ENCODE measurements at regions not wholly inside any gene's neighbourhood (a gene's known extent, or its start where the extent isn't known, plus 50 kb on each side); places are given as distances from the start of the nearest gene placed in this dataset.
"Not testable (repeated sequence)": the region's sequence is repeated elsewhere in the genome, so short reads cannot be mapped to it uniquely, and the experiment has no call there.

DNA sequence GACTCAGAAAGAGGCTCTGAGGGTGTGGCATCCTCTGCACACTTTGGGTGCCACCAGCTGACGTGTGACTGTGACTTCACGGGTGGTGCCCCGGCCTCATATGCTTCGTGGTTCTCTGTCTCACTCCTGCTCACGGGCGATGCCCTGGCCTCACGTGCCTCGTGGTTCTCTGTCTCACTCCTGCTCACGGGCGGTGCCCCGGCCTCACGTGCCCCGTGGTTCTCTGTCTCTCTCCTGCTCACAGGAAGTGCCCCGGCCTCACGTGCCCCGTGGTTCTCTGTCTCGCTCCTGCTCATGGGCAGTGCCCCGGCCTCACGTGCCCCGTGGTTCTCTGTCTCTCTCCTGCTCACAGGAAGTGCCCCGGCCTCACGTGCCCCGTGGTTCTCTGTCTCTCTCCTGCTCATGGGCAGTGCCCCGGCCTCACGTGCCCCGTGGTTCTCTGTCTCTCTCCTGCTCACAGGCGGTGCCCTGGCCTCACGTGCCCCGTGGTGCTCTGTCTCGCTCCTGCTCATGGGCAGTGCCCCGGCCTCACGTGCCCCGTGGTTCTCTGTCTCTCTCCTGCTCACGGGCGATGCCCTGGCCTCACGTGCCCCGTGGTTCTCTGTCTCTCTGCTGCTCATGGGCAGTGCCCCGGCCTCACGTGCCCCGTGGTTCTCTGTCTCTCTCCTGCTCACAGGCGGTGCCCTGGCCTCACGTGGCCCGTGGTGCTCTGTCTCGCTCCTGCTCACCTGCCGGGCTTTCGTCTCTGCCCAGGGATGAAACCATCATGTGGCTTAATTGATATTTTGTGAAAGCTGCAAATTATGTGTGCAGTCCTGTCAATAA lies 115.8 kb downstream of the RTP5 start:
- not testable (repeated sequence) for H3K36me3 ChIP-seq (ENCODE audit: control insufficient read depth in 2 of 3, insufficient read depth in 3 of 3, low read length in 3 of 3); H3K36me3 Mint-ChIP-seq; H3K27me3 ChIP-seq (ENCODE audit: control insufficient read depth in 2 of 2, insufficient read depth in 2 of 2, low read length in 2 of 2); H3K4me3 ChIP-seq (ENCODE audit: low read length); H3K9me3 ChIP-seq (ENCODE audit: control insufficient read depth in 2 of 3, low read length in 3 of 3); H3K27me3 Mint-ChIP-seq
- Mint-ChIP-seq H3K4me1 (peaks cover 6 to 31% (median 23%) of the 10 kb centered on the region in 7 donors), H3K4me3 (peak overlapping the region in 8 of 10 donors; percentile 12 to 69 (median 48)), H3K9me3 (peaks cover 0 to 18% (median 0%) of the 10 kb centered on the region in 11 donors), H3K27ac (peak overlapping the region; percentile 39 to 95 (median 83))
- ChIA-PET POLR2A (interaction anchor here (0.9 to 1.8 kb wide), 3 partner anchors 17 to 46 kb away, joined by 3 to 6 read pairs (median 4); no protein-coding TSS in a partner anchor), CTCF (interaction anchor here (1.0 kb wide), 1 partner anchor 14 kb away, joined by 3 read pairs; no protein-coding TSS in a partner anchor)
- ATAC-seq (peak; percentile 98), DNase-seq (peak in 8 of 9 donors; percentile 4 to 86 (median 70))
- Histone ChIP-seq H3K27ac (ENCODE audit: low read depth, low read length) (peak overlapping the region; percentile 52), H3K4me1 (ENCODE audit: control insufficient read depth in 2 of 2, insufficient read depth in 2 of 2, low read length in 2 of 2) (peaks cover 13 to 14% of the 10 kb centered on the region in 2 donors)
- intact Hi-C loops (cut with micrococcal nuclease), result loop anchor here in 1 of 2 donors (1.0 to 2.0 kb wide), 3 partner anchors 19 to 101 kb away; no protein-coding TSS in a partner anchor

DNA sequence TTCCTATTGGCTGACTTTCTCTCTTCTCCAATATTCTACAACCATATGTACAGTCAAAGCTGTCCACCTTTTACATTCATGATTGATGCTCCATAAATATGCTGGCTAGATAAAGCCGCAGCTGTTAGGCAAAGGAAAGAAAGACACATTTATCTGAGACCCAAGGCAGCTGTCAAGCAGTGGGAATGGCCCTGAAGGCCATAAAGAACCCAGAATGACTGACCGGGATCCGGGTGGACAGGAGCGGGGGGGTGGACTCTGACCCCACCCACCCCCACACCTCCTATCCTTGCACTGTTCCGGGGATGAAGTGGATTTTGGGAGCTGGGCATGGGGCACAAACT lies 116.4 kb downstream of the RTP5 start:
- peaks cover 0 to 4% (median 0%) of the 10 kb centered on the region in 5 donors for H3K36me3 Mint-ChIP-seq
- H3K27ac Mint-ChIP-seq, result peak overlapping the region in 8 of 9 donors; percentile 39 to 95 (median 85)
- no peak for ATAC-seq
- Histone ChIP-seq H3K27me3 (ENCODE audit: control insufficient read depth in 2 of 2, insufficient read depth in 2 of 2, low read length in 2 of 2) (no peaks in the 10 kb centered on the region), H3K27ac (ENCODE audit: low read depth, low read length) (no peak overlapping the region), H3K9me3 (ENCODE audit: control insufficient read depth in 2 of 3, low read length in 3 of 3) (no peaks in the 10 kb centered on the region), H3K36me3 (ENCODE audit: control insufficient read depth in 2 of 3, insufficient read depth in 3 of 3, low read length in 3 of 3) (no peaks in the 10 kb centered on the region), H3K4me3 (ENCODE audit: low read length) (no peak overlapping the region), H3K4me1 (ENCODE audit: control insufficient read depth in 2 of 2, insufficient read depth in 2 of 2, low read length in 2 of 2) (peaks cover 13 to 14% of the 10 kb centered on the region in 2 donors)
- peaks cover 0 to 22% (median 0%) of the 10 kb centered on the region in 11 donors for H3K9me3 Mint-ChIP-seq
- CTCF ChIA-PET, result interaction anchor here (1.0 kb wide), 1 partner anchor 14 kb away, joined by 3 read pairs; no protein-coding TSS in a partner anchor
- H3K4me3 Mint-ChIP-seq, result peak overlapping the region in 9 of 10 donors; percentile 10 to 63 (median 23)
- POLR2A ChIA-PET, result interaction anchor here (1.0 kb wide), 1 partner anchor 29 kb away, joined by 3 read pairs; no protein-coding TSS in a partner anchor
- H3K27me3 Mint-ChIP-seq, result no peaks in the 10 kb centered on the region
- intact Hi-C loops (cut with micrococcal nuclease), result loop anchor here in 1 of 2 donors (1.0 to 2.0 kb wide), 3 partner anchors 19 to 101 kb away; no protein-coding TSS in a partner anchor
- peaks cover 6 to 31% (median 23%) of the 10 kb centered on the region in 7 donors for H3K4me1 Mint-ChIP-seq
- DNase-seq, result no peak

DNA sequence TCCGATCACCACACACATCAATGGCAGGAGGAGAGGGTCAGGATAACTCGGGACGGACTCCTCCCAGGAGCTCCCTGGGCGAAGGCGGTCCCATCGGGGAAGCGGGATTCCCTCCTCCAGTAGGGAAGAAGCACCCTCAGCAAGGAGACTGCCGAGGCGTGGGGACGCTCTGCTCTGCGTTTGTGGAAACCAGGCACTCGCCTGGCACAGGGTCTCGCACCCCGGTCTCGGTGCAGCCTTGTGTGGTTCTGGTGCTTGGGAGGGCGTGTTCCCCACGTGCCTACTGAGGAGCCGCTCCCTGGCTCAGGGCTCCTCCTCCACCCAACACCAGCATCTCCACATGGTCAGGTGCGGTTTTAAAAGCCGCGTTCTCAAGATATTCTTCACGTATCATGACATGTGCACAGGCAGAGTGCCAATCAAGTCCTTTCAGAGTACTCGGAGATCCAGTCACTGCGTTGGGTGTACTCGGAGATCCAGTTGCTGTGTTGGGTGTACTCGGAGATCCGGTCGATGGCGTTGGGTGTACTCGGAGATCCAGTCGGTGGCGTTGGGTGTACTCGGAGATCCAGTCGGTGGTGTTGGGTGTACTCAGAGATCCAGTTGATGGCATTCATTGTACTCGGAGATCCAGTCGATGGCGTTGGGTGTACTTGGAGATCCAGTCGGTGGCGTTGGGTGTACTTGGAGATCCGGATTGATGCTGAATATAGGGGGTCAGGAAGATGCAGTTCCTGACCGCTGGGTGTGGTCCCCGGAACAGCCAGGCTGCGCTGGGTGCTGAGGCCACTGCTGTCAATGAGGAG lies 117.5 kb downstream of the RTP5 start:
- intact Hi-C loops (cut with micrococcal nuclease), result no loop called here
- ChIA-PET POLR2A (interaction anchor here (1.0 kb wide), 1 partner anchor 28 kb away, joined by 3 read pairs; no protein-coding TSS in a partner anchor), CTCF (interaction anchor here (0.6 kb wide), 1 partner anchor 36 kb away, joined by 7 read pairs; no protein-coding TSS in a partner anchor)
- Histone ChIP-seq H3K36me3 (ENCODE audit: control insufficient read depth in 2 of 3, insufficient read depth in 3 of 3, low read length in 3 of 3) (no peaks in the 10 kb centered on the region), H3K27me3 (ENCODE audit: control insufficient read depth in 2 of 2, insufficient read depth in 2 of 2, low read length in 2 of 2) (no peaks in the 10 kb centered on the region), H3K4me3 (ENCODE audit: low read length) (no peak overlapping the region), H3K27ac (ENCODE audit: low read depth, low read length) (no peak overlapping the region), H3K9me3 (ENCODE audit: control insufficient read depth in 2 of 3, low read length in 3 of 3) (no peaks in the 10 kb centered on the region), H3K4me1 (ENCODE audit: control insufficient read depth in 2 of 2, insufficient read depth in 2 of 2, low read length in 2 of 2) (peaks cover 13 to 14% of the 10 kb centered on the region in 2 donors)
- peaks cover 6 to 31% (median 23%) of the 10 kb centered on the region in 7 donors for H3K4me1 Mint-ChIP-seq
- peaks cover 0 to 4% (median 2%) of the 10 kb centered on the region in 5 donors for H3K36me3 Mint-ChIP-seq
- ATAC-seq (no peak), DNase-seq (peak in 1 of 9 donors; percentile 16)
- H3K9me3 Mint-ChIP-seq, result peaks cover 0 to 22% (median 0%) of the 10 kb centered on the region in 11 donors
- no peaks in the 10 kb centered on the region for H3K27me3 Mint-ChIP-seq
- H3K4me3 Mint-ChIP-seq, result no peak overlapping the region
- peak overlapping the region in 4 of 9 donors; percentile 30 to 95 (median 67) for H3K27ac Mint-ChIP-seq

DNA sequence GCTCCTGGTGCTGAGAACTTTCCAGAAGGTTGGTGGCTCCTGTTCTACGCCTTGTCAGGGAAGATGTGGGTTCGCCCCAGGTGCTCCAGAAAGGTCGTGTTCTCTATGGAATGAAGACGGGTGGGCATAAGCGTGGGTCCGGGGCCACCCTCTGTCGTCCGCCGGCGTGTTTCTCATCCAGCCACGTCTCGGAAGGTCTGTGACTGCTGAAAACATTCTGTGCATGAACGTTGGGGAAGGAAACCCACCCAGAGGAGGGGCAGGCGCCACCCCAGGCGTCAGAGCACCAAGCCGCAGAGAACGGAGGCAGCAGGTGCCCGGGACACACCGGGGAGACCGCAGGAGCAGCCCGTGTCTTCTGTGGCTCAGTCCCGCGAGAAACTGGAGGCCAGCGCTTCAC lies 118.2 kb downstream of the RTP5 start:
- Histone ChIP-seq H3K9me3 (ENCODE audit: control insufficient read depth in 2 of 3, low read length in 3 of 3) (no peaks in the 10 kb centered on the region), H3K27me3 (ENCODE audit: control insufficient read depth in 2 of 2, insufficient read depth in 2 of 2, low read length in 2 of 2) (no peaks in the 10 kb centered on the region), H3K4me3 (ENCODE audit: low read length) (no peak overlapping the region), H3K27ac (ENCODE audit: low read depth, low read length) (no peak overlapping the region), H3K4me1 (ENCODE audit: control insufficient read depth in 2 of 2, insufficient read depth in 2 of 2, low read length in 2 of 2) (peaks cover 13 to 14% of the 10 kb centered on the region in 2 donors), H3K36me3 (ENCODE audit: control insufficient read depth in 2 of 3, insufficient read depth in 3 of 3, low read length in 3 of 3) (no peaks in the 10 kb centered on the region)
- Mint-ChIP-seq H3K27me3 (no peaks in the 10 kb centered on the region), H3K36me3 (peaks cover 0 to 4% (median 2%) of the 10 kb centered on the region in 5 donors), H3K4me3 (no peak overlapping the region), H3K4me1 (peaks cover 6 to 31% (median 23%) of the 10 kb centered on the region in 7 donors), H3K27ac (no peak overlapping the region), H3K9me3 (peaks cover 0 to 22% (median 0%) of the 10 kb centered on the region in 11 donors)
- ATAC-seq, result no peak
- intact Hi-C loops (cut with micrococcal nuclease), result no loop called here
- ChIA-PET POLR2A (no interaction called here), CTCF (no interaction called here)
- peak in 1 of 9 donors; percentile 11 for DNase-seq

DNA sequence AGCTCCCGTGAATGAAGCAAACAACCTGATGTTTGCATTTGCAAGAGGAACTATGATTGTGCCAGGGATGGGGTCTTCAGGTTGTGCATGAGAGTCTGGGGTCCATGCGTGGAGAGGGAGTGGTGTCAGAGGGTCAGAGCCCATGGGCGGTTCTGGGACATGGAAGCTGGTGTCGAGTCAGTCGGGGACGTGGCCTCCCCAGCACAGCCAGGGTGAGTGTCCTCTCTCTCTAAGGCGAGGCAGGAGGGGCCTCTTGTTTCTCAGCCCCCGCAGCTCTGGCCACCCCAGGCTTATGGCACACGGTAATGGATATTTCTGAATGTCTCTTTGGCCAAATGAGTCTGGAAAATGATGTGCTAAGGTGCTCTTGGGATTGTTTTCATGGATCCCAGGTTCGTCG lies 118.6 kb downstream of the RTP5 start:
- ChIA-PET CTCF (no interaction called here), POLR2A (no interaction called here)
- Histone ChIP-seq H3K27ac (ENCODE audit: low read depth, low read length) (no peak overlapping the region), H3K36me3 (ENCODE audit: control insufficient read depth in 2 of 3, insufficient read depth in 3 of 3, low read length in 3 of 3) (no peaks in the 10 kb centered on the region), H3K27me3 (ENCODE audit: control insufficient read depth in 2 of 2, insufficient read depth in 2 of 2, low read length in 2 of 2) (no peaks in the 10 kb centered on the region), H3K9me3 (ENCODE audit: control insufficient read depth in 2 of 3, low read length in 3 of 3) (no peaks in the 10 kb centered on the region), H3K4me1 (ENCODE audit: control insufficient read depth in 2 of 2, insufficient read depth in 2 of 2, low read length in 2 of 2) (peaks cover 13 to 14% of the 10 kb centered on the region in 2 donors), H3K4me3 (ENCODE audit: low read length) (no peak overlapping the region)
- Mint-ChIP-seq H3K4me3 (no peak overlapping the region), H3K27ac (peak overlapping the region in 1 of 9 donors; percentile 78), H3K27me3 (no peaks in the 10 kb centered on the region), H3K9me3 (peaks cover 0 to 22% (median 0%) of the 10 kb centered on the region in 11 donors), H3K4me1 (peaks cover 6 to 31% (median 23%) of the 10 kb centered on the region in 7 donors), H3K36me3 (peaks cover 0 to 7% (median 2%) of the 10 kb centered on the region in 5 donors)
- no peak for DNase-seq
- intact Hi-C loops (cut with micrococcal nuclease), result no loop called here
- ATAC-seq, result no peak

DNA sequence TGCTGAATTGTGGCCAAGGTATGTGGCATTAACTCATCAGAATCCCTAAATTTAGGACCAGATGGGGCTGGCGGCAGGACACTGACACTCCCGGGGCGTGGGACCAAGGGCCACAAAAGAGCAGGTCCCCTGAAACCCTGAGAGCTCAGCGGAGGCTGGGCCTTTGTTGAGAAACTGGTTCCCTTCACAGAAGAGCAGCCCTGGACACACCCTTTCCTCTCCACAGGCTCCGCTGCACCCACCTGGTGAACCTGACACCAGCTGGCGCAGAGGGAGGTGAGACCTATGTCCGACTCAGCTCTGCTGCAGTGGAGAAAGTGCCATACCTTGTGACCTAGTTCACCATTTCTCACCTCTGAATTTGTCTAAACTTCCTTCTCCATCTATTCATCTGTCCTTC lies 119.5 kb downstream of the RTP5 start:
- H3K4me1 ChIP-seq (ENCODE audit: control insufficient read depth in 2 of 2, insufficient read depth in 2 of 2, low read length in 2 of 2), result peaks cover 13 to 14% of the 10 kb centered on the region in 2 donors
- Mint-ChIP-seq H3K36me3 (peaks cover 0 to 11% (median 2%) of the 10 kb centered on the region in 5 donors), H3K4me1 (peaks cover 6 to 27% (median 20%) of the 10 kb centered on the region in 7 donors), H3K27ac (no peak overlapping the region), H3K4me3 (no peak overlapping the region), H3K27me3 (no peaks in the 10 kb centered on the region), H3K9me3 (peaks cover 0 to 22% (median 0%) of the 10 kb centered on the region in 11 donors)
- POLR2A ChIA-PET, result no interaction called here
- ATAC-seq (no peak), DNase-seq (no peak)
- H3K27me3 ChIP-seq (ENCODE audit: control insufficient read depth in 2 of 2, insufficient read depth in 2 of 2, low read length in 2 of 2), result no peaks in the 10 kb centered on the region
- H3K4me3 ChIP-seq (ENCODE audit: low read length), result no peak overlapping the region
- CTCF ChIA-PET, result no interaction called here
- no peaks in the 10 kb centered on the region for H3K9me3 ChIP-seq (ENCODE audit: control insufficient read depth in 2 of 3, low read length in 3 of 3)
- peaks cover 0 to 2% (median 0%) of the 10 kb centered on the region in 3 experiments for H3K36me3 ChIP-seq (ENCODE audit: control insufficient read depth in 2 of 3, insufficient read depth in 3 of 3, low read length in 3 of 3)
- no peak overlapping the region for H3K27ac ChIP-seq (ENCODE audit: low read depth, low read length)
- intact Hi-C loops (cut with micrococcal nuclease), result no loop called here
